ENCODE measurements at regions not wholly inside any gene's neighbourhood (a gene's known extent, or its start where the extent isn't known, plus 50 kb on each side); places are given as distances from the start of the nearest gene placed in this dataset.

GRCh38 chr7:47145186-47145725 lies 436.7 kb downstream of the TNS3 start:
- DNase-seq = no peak

DNA sequence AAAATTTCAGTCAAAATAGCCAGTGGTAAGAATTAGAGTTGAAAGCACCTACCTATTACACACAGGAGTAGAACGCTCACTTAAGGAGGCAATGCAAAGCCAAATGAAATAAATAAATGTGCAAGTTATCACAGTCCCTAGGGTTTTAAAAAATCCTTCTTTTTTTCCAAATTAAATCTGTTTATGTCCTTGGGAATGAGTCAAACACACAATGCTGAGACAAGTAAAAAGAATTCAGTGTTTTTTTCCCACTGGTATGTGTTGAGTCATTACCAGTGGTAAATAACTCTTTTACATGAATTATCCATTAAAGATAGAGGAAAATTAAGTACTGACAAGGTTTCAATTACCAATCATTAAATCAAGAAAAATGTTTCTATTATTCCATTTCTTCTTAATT lies 438.6 kb downstream of the TNS3 start:
- DNase-seq = no peak

- DNase-seq = no peak
Observed at GRCh38 chr7:47142867-47143175, 439.1 kb downstream of the TNS3 start.

- no peak for DNase-seq
Observed at GRCh38 chr7:47142169-47142866, 439.6 kb downstream of the TNS3 start.

DNA sequence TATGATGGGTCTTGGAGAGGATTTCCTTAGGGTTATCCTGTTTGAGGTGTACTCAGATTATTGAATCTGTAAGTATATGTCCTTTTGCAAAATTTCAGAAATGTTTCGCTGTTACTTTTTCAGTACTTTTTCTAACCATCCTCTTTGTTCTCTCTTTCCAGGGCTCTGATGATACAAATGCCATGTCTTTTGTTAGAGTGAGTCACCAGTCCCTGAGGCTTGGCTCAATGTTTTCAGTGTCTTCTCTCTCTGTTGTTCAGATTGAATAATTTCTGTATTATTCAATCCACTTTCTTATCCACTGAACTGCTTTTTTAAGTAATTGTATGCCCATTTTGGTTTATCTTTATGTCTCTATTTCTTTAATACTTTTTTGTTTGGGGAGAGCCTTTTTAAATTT lies 449.4 kb downstream of the TNS3 start:
- no peak for DNase-seq

DNA sequence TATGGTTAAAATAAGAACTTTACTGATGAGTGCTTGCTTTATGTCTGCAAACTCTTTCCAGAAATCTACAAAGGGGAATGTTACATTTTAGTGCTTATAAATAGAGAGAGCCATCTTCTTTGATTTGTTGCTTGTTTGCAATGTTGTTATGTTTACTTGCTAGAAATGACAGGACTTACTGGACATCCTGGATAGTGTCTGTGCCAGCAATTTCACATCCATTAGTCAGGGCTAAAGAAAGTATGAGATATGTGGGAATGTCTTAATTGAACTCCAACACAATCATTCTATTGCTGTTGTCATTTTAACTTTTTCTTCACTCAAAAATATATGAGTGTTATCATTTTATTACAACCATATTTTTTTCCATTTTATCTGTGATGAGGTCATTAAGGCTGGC lies 453.2 kb downstream of the TNS3 start:
- no peak for DNase-seq

DNA sequence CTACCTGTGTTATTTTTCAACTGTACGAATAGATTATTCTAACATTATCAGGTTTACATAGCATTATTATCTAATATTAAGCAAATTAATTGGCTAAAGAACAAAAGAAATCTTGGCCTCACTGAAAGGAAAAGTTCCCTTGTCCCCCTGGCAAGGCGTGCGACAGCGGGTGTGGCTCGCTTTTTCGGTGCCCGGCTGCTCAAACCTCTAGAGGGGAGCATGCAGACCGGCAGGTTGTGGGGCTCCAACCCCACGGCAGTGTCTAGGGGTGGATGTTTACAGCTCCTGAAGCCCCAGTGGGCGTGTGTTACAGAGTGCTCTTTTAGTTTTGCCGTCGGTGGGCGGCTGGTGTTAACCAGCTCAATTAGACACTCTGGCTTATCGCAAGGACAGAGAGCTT lies 456.4 kb downstream of the TNS3 start:
- DNase-seq = no peak

DNA sequence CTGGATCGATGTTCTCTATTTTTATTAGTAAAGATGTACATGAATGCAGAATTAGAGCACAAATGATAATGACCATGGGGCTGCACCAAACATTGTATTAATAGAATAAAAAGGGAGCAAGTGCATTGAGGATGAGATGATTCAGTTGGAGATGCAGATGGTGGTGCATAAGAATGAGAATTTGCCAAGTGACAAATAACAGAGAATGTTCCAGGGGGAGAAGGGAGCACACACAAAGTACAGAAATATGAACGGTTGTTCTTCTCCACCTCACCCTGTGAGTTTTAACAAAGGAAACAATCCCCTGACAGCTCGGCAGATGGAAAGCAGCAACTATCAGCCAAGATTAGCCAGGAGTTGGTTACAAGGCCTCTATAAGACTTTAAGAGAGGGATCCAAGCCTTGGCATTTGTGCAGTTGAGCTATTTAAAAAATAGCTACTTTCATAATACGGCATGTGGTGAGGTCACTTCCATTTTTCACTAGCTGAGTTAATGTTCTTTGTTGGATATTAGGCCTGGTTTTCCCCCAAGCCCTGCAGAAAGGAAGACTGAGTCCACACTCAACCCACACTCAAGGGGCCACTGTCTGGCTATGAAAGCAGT lies 462.5 kb downstream of the TNS3 start:
- no peak for DNase-seq

DNA sequence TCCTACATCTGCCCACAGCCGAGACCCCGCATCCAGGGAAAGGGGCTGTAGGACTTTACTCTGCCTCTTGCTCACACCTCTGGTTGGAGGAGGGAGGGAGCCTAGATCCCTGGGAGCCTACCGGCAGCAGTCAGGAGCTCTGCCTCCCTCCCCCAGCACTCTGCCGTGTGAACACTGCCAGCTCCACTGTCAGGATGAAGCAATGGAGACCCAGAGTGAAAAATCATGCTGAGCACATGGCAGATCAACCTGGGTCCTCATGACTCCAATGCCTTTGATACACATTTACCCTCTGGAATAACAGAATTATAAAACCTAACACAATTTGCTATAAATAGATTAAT lies 477.7 kb downstream of the TNS3 start:
- DNase-seq = no peak

DNA sequence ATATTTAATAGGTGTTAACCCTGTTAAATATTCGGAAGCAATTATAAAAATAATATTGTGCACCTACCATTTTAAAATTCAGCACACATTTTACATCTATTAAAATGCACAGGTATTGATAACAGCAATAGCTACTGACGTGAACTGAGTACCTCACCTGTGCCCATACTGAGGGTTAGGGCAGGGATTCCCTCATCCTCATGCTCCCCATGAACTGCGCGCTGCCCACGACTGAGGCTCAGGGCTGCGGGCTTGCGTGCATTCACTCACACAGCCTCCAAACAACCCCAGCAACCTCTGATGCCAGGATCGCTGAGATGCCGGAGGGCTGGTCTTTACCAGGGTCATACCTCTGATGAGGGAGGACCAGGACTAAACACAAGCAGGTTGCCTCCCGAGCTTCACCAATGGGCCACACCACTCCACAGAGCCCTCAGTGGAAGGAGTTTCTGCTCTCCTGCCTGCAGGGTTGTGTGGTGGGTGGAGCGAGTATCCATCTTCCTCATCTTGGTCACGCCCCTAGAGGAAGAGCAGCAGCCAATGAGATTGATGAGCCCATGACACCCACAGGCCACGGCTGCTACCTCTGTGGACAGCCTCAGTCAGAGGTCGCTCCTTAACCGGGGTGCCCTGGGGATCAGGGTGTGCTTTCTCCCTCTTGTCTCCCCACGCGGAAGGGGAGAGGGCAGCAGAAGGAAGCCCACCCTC lies 478.3 kb downstream of the TNS3 start:
- no peak for DNase-seq

- DNase-seq = no peak
Observed at GRCh38 chr7:47102331-47102841, 479.5 kb downstream of the TNS3 start.

DNA sequence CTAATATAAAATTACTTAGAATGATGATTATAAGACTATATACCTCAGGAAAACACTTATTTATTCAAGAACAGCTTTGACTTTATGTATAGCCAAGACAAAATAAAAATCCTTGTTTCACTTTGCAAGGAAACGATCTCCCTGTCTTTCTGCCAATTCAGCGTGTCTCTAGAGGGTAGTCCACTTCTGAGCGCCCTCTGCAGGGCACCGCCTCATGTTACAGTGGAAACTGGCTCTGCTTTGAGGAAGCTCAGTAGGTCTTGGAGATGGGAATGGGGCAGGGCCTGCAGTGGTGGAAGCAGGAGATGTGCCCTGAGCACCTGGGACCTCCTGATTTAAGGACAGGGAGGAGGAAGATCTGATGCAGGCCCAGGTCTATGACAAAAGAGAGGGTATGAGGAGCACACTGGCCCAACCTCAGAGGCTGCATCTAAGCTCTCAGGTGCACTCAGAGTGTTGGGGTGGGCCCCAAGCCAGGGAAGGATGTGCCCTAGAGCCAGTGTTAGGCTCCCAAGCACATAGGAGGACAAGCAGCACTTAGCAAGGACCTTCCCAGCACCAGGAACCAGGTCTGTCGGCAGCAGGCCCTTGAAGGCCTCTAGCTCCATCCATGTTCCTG lies 481.0 kb downstream of the TNS3 start:
- no peak for DNase-seq

DNA sequence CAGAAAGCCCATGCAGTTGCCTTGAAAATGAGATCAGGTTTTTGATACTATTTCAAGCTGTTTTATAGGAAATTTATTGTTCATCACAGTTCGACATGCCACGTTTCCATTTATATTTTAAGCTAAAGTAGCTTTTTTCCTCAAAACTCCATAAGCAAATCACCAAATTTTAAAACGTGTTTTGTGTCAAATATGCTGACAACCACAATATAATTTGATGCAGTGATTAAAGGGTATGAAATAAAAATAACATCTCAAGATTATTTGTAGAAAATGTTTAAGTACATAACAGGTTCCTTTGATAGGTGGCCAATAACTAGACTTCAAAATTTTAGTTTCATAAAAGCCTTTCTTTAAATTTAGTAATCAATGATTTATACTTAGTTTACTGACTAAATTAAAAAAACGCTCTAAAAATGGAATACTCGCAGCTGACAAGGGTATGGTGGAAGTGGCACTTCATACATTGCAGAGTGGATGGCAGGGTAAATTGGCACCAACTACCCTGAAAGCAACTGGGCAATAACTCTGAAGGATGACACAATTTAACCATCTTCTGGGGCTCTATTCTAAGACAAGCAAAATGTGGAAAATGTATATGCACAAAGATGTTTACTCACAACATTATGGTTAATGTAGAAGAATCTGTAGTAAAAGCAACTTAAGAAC lies 481.6 kb downstream of the TNS3 start:
- no peak for DNase-seq

DNA sequence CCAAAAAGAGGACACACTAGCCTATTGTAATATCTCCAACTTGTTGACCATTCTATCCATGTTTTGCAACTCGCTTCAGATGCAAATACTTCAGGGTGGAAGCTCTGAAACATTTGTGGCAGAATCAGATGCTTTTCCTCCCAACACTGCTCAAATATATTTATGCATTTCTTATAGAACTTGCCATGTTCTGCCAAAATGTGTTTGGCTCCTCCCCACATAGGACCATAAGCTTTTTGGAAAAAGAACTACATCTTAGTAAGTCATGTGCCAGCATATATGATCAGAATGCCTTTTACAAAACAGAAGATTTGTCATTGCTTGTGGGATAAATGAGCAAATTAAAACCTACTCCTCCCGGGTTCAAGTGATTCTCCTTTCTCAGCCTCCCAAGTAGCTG lies 484.5 kb downstream of the TNS3 start:
- DNase-seq = no peak

- DNase-seq = no peak
Observed at GRCh38 chr7:47095946-47096345, 486.0 kb downstream of the TNS3 start.

DNA sequence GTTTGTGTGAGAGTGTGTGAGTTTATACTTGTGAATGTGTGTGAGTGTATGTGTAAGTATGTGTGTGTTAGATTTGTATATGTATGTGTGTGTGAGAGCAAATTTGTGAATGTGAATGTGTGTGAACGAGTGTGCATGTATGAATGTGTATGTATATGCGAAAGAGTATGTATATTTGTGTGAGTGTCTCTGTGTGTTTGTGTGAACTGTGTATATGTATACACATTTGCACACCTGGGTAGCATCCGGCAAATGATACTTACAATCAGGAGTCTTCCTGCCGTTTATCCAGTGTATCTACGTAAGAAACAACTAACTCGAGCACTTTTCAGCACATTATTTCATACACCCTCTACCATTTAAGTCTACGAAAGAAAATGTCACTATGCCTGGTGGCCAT lies 487.4 kb downstream of the TNS3 start:
- DNase-seq = no peak

DNA sequence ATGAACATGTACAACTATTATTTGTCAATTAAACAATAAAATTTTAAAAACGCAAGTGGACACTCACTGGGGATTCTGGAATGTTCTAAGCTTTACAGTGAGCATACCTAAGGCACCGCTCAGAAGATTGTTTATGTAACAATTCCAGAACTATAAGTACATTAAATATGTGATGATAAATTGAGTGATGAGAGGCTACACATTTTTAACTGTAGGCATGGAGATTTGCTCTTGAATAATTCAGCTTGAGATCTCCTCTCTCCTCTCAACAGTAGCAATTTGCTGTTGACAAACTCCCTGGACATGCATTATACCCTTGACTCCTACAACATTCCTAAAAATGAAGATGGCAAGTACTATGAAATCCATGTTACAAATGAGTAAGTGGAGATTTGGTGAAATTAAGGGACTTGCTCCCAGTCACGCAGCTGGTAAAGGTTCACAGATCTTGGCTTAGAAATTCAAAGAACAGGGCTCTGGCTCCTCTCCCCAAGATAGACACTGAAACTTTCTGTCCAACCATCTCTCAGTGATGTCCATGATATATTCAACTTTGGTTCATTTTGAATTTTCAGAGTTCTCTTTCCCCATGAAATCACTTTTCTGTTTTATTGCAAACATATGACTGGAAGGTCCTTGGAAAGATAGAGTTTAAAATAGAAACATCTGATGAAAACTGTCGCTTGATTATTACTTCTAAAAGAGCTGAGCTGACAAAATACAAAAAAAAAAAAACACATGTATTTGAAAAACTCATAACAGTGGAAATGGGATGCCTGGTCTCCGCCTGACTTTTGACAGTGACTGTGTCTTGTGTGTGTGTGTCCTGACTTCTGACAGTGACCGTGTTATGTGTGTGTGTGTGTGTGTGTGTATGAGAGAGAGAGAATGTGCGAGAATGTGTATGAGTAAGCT lies 488.3 kb downstream of the TNS3 start:
- no peak for DNase-seq

GRCh38 chr7:47092336-47092735 lies 489.6 kb downstream of the TNS3 start:
- DNase-seq = no peak

DNA sequence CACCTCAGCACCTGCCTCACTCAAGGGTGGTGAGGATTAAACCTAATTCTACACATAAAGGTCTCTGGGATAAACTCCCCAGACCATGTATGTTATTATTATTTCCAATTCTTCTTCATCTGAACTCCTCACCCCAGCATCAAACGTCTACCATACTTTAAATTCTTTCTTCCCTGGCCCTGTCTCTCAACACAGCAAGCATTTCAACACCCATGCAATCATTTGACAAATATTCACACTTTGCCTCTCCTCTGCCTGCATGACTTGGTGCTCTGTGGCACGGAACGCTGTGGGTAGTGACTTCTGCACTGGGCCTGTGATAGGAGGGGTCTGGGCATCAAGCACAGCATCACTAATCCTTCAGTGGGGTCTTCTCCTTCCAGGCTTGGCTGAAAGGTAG lies 490.8 kb downstream of the TNS3 start:
- DNase-seq = no peak

- no peak for DNase-seq
Observed at GRCh38 chr7:47089461-47089860, 492.4 kb downstream of the TNS3 start.

DNA sequence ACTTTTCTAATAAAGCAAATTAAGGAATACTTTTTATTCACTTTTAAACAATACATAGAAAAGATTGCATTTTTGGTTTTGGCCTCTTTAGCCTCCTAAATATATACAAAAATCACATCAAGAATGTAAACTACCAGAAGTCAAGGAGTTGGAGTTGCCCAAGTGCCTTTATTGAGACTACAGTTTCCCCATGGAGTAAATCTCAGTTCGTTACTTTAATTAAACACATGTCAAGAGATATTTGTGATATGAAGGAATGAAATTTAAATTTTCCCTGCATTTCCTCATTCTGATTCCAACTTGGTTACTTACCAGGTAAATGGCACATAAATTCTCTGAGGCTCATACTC lies 492.9 kb downstream of the TNS3 start:
- DNase-seq = no peak

Data from NCI-H1417 treated with DMSO at 0.1 percent for 48 hours (cell line).